GM21619 (cell line): ENCODE measurements at regions not wholly inside any gene's neighbourhood (a gene's known extent, or its start where the extent isn't known, plus 50 kb on each side); places are given as distances from the start of the nearest gene placed in this dataset.

Experiments
- ATAC-seq: cut with Tn5 transposase; IDR thresholded peaks from one replicate; pipeline ENCODE4 v1.9.1; 2021; ENCODE audit not compliant: unreplicated experiment

- no peak for ATAC-seq
Observed at GRCh38 chr16:65545413-65545956, 423.6 kb upstream of the CDH11 start.

DNA sequence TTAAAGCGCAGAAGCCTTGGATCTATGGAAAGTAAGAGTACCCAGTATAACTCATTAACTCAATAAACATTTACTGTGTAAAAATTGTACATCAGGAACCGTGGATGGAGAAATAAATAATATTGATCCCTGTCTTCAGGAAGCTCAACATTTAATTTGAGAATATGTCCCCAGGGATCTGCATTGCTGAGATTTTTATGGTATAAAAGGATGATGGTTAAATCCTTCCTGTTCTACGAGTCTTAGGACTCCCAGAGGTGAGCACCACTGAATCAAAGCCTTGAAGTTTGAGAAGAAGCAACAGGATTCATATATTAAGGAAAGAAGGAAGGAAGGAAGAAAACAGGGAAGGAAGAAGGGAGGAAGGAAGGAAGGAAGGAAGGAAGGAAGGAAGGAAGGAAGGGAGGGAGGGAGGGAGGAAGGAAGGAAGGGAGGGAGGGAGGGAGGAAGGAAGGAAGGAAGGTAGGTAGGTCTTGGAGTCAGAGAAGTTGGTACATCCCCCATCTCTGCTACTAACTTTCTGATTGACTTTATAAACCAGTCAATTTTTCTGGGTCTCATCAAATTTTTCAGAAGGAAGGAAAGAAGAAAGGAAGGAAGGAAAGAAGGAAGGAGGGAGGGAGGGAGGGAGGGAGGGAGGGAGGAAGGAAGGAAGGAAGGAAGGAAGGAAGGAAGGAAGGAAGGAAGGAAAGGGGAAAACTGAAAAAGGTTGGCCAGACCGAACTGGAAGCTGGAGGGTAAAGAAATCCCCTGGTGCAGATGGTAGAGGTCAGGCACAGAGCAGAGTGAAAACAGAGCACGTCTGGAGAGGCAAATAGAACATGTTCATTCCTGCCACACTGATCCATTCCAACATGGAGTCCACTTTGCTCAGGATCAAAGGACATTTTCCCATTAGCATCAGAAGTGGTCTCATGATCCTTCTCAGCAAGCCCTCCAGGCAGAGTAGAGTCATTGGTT, 422.2 kb upstream of the CDH11 start:
- ATAC-seq: no peak

DNA sequence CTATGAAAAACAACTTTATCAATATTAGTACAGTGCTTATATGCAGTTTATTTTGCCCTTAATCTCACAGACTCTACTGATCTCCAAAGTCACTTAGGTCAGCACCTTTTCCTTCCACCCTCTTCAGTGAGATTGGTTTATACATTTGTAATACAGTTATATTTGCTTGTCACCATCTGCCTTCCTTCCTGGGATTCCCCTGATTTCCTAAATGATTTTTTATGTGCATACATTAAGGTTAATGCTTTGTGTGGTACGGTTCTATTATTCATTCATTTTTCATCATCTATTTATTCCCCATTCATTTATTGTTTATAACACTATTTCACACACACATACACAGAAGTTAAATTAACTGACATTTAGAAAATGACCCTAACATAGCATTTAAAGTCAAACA, 419.8 kb upstream of the CDH11 start:
- no peak for ATAC-seq

DNA sequence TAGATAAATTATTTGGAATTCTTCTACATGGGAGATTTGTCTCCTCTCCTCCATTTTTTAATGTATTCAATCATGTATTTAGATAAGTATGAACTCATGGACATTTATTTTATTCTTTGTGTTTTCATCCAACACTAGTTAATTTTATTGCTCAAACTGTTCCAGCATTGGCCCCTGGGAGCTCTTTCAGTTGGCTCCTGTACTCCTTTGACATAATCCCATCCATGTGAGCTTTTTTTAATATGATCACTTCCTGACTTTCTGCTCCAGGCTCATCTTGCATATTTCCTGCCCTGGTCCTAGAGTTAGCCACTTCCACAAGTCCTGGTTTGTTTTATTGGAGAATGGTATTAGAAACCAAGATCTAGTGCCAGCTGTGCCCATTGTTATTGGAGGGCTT, 419.0 kb upstream of the CDH11 start:
- ATAC-seq: no peak

GRCh38 chr16:65538976-65539375, 417.1 kb upstream of the CDH11 start:
- ATAC-seq: no peak

DNA sequence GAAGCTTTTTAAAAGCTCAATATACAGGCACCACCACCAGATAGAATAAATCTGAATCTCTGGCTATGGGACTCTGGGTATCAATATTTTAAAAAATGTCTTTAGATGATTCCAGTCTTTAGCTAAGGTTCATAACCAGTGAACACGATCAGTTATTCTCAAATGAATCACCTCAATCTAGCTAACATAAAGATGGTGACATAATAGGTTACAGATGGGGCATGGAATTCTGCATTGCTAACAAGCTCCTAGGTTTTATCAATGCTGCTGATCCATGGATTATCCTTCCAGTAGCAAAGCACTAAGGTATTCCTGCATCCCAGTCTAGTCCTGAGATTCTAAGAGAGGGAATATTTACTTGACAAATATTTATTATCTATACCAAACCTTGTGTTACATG, 415.5 kb upstream of the CDH11 start:
- no peak for ATAC-seq

DNA sequence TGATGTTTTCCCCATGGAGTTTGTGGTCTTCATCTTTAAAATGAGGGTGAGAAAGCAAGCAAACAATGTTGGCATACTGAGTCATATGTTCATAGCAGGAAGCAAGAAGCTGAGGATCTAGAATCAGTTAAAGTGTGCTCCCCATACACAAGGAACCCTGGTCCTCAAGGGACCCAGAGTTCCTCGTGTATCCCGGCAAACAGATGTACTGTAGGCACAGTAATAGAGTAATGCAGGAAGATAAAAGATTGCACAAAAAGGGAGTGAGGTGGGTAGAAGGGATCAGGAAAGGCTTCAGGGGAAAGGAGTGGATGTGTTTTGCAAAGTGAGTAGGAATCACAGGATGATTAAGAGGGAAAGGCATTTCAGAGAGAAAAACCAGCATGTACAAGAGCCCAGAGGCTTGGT, 412.3 kb upstream of the CDH11 start:
- no peak for ATAC-seq

DNA sequence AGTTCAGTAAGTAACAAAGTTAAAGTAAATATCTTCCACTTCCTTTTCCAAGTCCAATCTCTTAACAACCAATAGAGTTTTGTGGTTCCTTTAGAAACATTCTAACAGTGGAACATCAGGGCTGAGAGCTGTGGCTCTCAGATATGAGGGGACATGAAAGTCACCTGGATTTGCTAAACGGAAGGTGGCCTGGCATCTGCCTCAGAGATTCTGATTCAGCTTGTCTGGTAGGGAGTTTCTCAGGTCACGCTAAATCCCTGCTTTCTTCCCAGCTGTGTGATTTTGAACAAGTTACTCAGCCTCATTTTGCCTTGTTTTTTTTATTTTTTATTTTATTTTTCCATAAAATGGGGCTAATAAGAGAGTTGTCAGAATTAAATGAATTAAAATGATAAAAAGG, 411.0 kb upstream of the CDH11 start:
- ATAC-seq: no peak

GRCh38 chr16:65532258-65532657, 410.4 kb upstream of the CDH11 start:
- ATAC-seq: no peak

DNA sequence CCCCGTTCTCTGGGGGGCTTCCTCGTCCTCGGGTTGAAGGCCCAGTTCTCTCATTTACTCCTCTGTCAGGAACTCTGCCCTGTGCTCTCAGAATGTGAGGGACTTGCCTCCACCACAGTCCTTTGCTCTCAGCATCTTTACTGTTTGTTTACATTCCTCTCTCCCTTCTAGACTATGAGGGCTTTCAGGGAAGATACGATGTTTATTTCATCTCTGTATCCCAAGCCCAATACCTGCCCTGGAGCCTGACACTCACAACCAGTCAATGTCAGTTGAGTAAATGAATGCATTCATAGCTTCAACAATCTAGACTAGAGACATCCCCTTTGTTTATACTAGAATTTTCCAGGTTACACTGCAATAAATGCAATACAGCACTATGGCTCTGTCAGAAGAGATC, 409.6 kb upstream of the CDH11 start:
- ATAC-seq: no peak

DNA sequence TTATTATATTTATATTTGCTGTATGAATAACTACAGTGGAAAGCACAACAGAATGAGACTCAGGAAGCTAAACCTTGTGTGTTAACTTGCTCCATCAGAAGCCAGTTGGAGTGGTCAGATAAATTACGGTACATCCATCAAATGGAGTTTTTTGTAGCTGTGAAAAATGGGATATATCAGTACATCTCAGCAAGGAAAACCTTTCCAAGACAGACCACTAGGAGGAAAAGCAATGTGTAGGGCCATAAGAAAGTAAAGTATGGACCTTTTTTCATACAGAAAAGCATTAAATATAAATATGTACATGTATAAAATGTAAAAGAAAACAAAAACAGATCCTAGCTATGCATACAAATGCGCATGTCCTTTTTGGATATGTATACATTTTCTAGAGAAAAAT, 403.8 kb upstream of the CDH11 start:
- no peak for ATAC-seq

GRCh38 chr16:65524997-65525396, 403.1 kb upstream of the CDH11 start:
- ATAC-seq: no peak

DNA sequence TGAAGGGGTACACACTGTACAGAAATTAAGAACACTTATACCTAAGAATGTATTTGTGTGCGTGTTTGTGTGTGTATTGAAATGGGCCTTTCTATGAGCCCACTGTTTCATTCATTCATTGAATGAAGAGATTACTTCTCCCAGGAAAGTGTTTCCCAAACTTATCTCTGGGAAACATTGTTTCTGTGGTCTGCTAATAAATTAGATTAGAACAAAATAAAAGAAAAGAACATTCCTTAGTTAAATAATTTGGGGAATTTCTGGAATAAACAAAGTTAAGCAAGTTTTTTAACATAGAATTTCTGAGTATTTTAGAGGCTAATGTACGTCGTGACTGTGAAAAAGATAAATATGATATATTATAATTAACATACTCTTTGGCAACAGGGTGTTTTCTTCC, 402.4 kb upstream of the CDH11 start:
- ATAC-seq: no peak

- no peak for ATAC-seq
Observed at GRCh38 chr16:65523283-65523944, 401.6 kb upstream of the CDH11 start.

DNA sequence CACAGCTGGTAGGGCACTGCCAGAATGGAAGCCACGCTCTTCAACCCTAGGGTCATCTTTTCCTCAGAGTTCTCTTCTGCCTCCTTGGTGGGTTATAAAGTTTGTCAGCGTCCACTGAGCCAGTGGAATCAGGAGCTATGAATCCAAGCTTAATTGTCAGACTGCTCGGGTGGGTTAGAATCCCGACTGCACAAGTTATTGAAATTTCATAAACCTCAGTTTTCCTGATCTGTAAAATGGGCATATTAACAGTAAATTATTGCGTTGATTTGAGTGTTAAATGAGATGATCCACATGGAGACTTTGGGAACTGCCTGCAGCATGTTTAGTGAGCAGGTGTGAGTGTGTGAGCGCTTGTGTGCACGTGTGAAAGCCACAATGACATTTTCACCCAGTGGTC, 400.5 kb upstream of the CDH11 start:
- no peak for ATAC-seq

DNA sequence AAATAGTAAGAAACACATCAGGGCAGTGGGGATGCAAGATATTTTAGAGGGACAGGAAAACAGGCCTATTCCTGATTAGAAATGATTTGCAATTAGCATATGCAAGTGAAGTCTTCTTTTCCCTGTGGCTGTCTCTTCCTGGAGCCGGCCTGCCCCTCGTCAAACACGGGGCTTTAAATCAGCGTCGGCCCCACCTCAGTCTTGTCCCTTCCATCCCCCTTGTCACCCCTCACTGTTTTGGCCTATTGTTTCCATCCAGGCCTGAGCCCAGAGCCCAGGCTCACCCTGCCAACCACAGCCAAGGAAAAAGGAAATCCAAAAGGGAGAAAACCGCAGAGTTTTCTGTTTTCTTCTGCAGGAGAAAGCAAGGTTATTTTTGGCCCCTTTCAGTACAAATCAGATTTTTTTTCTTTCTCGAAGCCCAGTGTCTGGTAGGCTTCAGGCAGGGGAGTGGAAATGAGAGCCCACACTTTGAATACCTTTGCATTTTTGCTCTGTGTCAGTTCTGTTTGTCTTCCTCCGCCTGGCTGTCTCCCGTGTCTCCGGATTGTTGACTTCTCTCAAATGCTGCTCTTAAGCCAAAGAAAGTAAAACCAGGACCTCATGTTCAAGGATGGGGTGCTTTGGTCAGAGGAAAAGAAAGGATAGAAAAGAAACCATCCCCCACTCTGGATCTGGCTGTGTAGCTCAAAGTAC, 399.9 kb upstream of the CDH11 start:
- ATAC-seq: no peak

DNA sequence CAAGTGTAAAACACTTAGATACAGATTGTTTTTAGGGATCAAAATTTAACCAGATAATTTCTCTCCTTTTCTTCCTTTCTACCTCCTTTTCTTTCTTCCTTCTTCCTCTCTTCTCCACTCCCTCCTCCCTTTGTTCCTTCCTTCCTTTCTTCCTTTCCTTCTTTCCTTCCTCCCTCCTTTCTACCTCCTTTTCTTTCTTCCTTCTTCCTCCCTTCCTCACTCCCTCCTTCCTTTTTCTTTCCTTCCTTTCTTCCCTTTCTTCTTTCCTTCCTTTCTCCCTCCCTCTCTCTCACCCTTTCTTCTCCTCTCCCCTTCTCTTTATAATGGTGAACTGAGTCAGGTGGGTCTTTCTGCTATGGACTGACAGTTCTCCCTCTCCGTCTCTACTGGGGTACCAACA, 397.5 kb upstream of the CDH11 start:
- ATAC-seq: no peak

DNA sequence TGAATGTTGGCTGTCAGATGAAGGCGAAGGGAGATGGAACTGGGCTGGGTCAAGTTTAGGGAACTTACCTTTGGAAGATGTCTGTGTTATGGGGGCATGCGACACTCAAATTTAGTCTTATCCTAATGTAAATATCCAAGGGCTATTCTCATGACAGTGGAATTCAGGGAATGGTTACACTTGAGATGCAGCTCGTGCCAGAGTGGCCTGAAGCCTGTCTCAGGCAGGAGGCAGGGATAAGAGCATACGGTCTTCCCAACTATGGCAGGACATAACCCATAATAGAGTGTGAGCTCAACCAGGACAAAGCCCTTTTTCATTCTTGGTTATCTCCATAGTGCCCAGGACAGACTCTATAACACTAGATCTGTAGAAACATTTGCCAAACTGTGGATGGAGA, 393.3 kb upstream of the CDH11 start:
- ATAC-seq: no peak

- no peak for ATAC-seq
Observed at GRCh38 chr16:65510850-65511249, 389.0 kb upstream of the CDH11 start.

GRCh38 chr16:65510241-65510640, 388.4 kb upstream of the CDH11 start:
- ATAC-seq: no peak

- ATAC-seq: no peak
Observed at GRCh38 chr16:65509172-65509571, 387.3 kb upstream of the CDH11 start.

DNA sequence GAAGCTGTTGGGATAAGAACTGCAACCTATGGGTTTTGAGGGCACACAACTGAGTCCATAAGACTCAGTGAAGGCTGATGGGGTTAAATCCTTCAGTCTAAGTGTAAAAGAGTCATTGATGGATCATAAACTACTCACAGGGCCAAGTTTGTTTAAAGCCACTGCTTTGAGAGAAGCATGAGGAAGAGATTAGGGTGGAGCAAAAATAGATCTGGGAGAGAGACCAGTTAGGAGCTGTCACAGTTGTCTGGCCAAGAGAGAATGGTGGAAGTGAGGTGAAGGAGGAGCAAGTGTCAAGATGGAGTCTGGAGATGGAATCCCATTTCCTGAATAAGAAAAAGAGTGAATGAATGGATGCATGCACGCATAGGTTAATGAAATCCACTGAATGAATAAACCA, 379.1 kb upstream of the CDH11 start:
- ATAC-seq: no peak
